ENCODE measurements at regions not wholly inside any gene's neighbourhood (a gene's known extent, or its start where the extent isn't known, plus 50 kb on each side); places are given as distances from the start of the nearest gene placed in this dataset.
A peak's percentile ranks its signal among the peaks of the same experiment; 100 is the strongest.

DNA sequence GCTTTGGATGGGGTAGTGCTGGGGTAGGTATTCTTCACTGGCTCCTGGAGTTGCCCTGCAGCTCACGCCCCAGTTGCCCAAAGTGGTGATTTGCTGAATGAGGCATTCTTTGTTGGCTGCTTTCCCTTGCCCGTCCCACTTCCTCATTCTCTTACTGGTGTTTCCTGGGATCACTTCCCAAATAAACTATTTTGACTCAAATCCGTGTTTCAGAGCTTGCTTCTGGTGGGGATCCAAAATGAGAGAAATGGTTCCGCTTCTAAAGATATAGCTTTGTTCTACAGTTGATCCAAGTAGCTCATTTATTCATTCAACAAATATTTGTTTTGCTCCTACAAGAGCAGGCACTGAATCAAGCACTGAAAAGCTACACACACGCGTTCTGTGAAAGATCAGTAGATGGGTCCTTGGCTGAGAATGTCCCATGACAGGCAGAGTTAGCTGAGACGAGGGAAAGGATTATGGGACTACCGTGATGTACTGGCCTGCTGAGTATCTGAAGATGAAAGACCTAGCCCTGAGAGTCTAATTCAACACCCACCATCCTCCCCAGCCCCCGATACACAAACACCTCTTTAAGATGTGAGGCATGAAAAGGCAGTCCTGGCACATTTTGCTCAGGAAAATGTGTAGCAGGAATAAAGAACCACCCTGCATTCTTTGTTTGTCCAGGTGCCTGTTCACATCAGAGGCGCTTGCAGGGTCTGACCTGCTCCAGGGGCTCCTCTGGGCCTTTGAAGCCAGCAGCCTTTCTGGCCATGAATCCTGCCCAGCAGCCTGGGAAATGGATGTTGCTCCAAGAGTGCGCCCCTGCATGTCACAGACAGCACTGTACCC lies 143.1 kb upstream of the RANBP3L start:
- DNase-seq (ENCODE audit: low read depth): peak; percentile 25
- TF ChIP-seq CTCF (IDR thresholded peaks at IDR 0.05; ENCODE audit: low read length, missing control alignments): no peak
- H3K4me3 ChIP-seq (replicated peaks; ENCODE audit: low read depth, low read length): no peak overlapping the region

DNA sequence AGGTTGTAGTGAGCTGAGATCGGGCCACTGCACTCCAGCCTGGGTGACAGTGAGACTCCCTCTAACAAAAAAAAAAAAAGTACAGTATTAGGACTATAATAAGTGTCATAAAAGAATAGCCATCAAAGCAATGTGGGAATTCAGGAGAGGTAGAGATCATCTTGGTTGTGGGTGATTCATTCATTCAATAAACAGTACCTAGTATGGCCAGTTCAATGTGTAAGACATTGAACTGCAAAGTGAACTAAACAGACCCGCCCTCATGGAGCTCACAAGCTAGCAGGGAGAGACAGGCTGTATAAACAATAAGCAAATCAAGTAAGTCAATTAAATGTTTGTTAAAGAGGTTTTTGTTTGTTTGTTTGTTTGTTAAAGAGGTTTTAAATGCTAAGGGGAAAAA lies 146.1 kb upstream of the RANBP3L start:
- no peak for TF ChIP-seq CTCF (IDR thresholded peaks at IDR 0.05; ENCODE audit: low read length, missing control alignments)
- DNase-seq (ENCODE audit: low read depth): no peak
- H3K4me3 ChIP-seq (replicated peaks; ENCODE audit: low read depth, low read length): no peak overlapping the region

- no peak overlapping the region for H3K4me3 ChIP-seq (replicated peaks; ENCODE audit: low read depth, low read length)
- no peak for TF ChIP-seq CTCF (IDR thresholded peaks at IDR 0.05; ENCODE audit: low read length, missing control alignments)
- DNase-seq (ENCODE audit: low read depth): no peak
Measured at GRCh38 chr5:36450229-36451014, 148.7 kb upstream of the RANBP3L start.

- no peak for DNase-seq (ENCODE audit: low read depth)
- no peak for TF ChIP-seq CTCF (IDR thresholded peaks at IDR 0.05; ENCODE audit: low read length, missing control alignments)
- H3K4me3 ChIP-seq (replicated peaks; ENCODE audit: low read depth, low read length): no peak overlapping the region
Measured at GRCh38 chr5:36452424-36453006, 150.8 kb upstream of the RANBP3L start.

DNA sequence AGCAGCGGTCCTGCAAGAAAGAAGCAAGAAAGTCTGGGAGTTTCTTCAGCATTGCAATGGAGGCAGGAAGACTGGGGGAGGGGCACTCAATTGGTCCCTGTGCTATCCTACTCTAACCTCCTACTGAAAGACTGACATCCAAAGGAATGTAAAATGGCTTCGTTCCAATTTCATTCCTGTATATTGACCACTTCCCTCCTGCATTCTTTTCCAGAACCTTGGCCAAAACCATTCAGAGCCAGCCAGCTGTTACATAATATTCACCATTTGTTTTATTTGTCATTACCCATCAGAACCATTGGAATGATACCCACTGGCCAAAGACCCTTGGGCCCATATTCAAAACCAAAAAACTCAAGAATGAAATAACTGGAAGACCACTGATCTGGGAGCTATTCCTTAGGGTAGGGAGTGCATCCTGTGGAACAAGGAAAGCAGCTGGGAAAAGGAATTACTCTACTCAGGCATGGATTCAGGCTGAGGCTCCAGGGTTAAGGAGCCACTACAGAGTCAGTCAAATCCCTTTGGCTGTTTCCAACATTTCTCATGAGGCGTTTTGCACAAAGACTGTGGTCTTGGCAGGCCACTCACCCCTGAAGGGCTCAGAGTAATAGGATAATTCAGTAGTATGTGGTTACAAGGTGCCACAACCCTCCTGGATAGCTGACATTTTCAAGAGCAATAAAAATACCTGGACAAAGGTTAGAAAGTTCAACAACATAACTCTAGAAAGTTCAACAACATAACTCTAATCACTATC lies 148.7 kb upstream of the SLC1A3 start:
- H3K4me3 ChIP-seq (replicated peaks; ENCODE audit: low read depth, low read length): no peak overlapping the region
- peak; percentile 75 for DNase-seq (ENCODE audit: low read depth)
- no peak for TF ChIP-seq CTCF (IDR thresholded peaks at IDR 0.05; ENCODE audit: low read length, missing control alignments)

DNA sequence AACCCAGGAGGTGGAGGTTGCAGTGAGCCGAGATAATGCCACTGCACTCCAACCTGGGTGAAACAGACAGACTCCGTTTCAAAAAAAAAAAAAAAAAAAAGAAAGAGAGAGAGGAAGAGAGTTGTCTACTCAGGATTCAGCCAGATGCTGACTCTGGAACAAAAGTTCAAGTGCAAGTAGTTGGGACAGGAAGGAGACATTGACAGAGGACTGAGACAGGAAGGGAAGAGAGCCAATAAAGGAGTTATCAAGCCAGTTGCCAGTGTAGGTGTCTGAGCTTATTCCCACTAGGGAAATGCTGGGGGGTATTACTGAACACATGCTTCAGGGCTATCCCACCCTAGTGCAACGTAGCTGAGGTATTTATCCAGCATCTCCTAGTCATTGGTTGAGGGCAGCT lies 147.7 kb upstream of the SLC1A3 start:
- DNase-seq (ENCODE audit: low read depth): no peak
- TF ChIP-seq CTCF (IDR thresholded peaks at IDR 0.05; ENCODE audit: low read length, missing control alignments): no peak
- no peak overlapping the region for H3K4me3 ChIP-seq (replicated peaks; ENCODE audit: low read depth, low read length)
